Caco-2 (cell line): ENCODE measurements at regions not wholly inside any gene's neighbourhood (a gene's known extent, or its start where the extent isn't known, plus 50 kb on each side); places are given as distances from the start of the nearest gene placed in this dataset.
A peak's percentile ranks its signal among the peaks of the same experiment; 100 is the strongest.

Experiments used
- BruUV-seq: library from RNA; stranded (reverse); fragments of 400-500 nt; replicated peaks from 2 replicates; lab custom pipeline; 2021; lab: Mats Ljungman, UMichigan
- CTCF ChIA-PET: fragments of 300-600 bp; sonication (Branson Sonifier 250); formaldehyde crosslinking; loops from one replicate; lab custom pipeline; 2022; ENCODE audit warnings: antibody characterized with exemption; lab: Charles Lee
- POLR2A ChIA-PET: fragments of 300-600 bp; sonication (Branson Sonifier 250); formaldehyde crosslinking; loops from one replicate; lab custom pipeline; 2022; ENCODE audit warnings: antibody characterized with exemption; lab: Charles Lee
- DNase-seq, 2 experiments: peaks; one replicate each; pipeline versions ENCODE4 v3.0.0 to v3.0.0-alpha.2; 2020 to 2022
- H3K27me3 ChIP-seq: replicated peaks from 2 replicates; pipeline ENCODE4 v1.6.0; 2011; ENCODE audit warnings: low read length; ENCODE audit not compliant: control insufficient read depth, insufficient read depth
- H3K36me3 ChIP-seq: 2 replicates; pipeline ENCODE4 v1.5.1; 2011; ENCODE audit warnings: low read length; ENCODE audit not compliant: control insufficient read depth, insufficient read depth
- H3K4me1 ChIP-seq: fragments of 250-450 bp; sonication (Bioruptor Pico); 2 replicates; pipeline ENCODE4 v1.5.1; 2020; ENCODE audit warnings: mild to moderate bottlenecking
- H3K4me3 ChIP-seq: 2 replicates; pipeline ENCODE4 v1.5.1; 2011; ENCODE audit warnings: low read depth, mild to moderate bottlenecking, control low read depth, low read length
- H3K9me3 ChIP-seq: fragments of 250-450 bp; sonication (Bioruptor Pico); 2 replicates; pipeline ENCODE4 v1.5.1; 2020; ENCODE audit warnings: mild to moderate bottlenecking, moderate library complexity
- H3K27ac Mint-ChIP-seq: one replicate; pipeline ENCODE4 v1.8.0; 2022; ENCODE audit warnings: mixed read lengths; ENCODE audit not compliant: unreplicated experiment
- H3K27me3 Mint-ChIP-seq: one replicate; pipeline ENCODE4 v1.8.0; 2022; ENCODE audit warnings: mixed read lengths; ENCODE audit not compliant: insufficient read depth, unreplicated experiment
- H3K36me3 Mint-ChIP-seq: one replicate; pipeline ENCODE4 v1.8.0; 2022; ENCODE audit warnings: mild to moderate bottlenecking, mixed read lengths; ENCODE audit not compliant: insufficient read depth, unreplicated experiment
- H3K4me1 Mint-ChIP-seq: one replicate; pipeline ENCODE4 v1.8.0; 2022; ENCODE audit warnings: low read depth, mixed read lengths; ENCODE audit not compliant: unreplicated experiment
- H3K4me3 Mint-ChIP-seq: one replicate; pipeline ENCODE4 v1.8.0; 2022; ENCODE audit warnings: mild to moderate bottlenecking, moderate library complexity, mixed read lengths; ENCODE audit not compliant: unreplicated experiment
- H3K9me3 Mint-ChIP-seq: one replicate; pipeline ENCODE4 v1.8.0; 2022; ENCODE audit warnings: mixed read lengths; ENCODE audit not compliant: unreplicated experiment
- intact Hi-C: fragments of 100-400 bp; cut with micrococcal nuclease; formaldehyde crosslinking; loops from one replicate; pipeline ENCODE4 v1.10.0; 2022; ENCODE audit not compliant: unreplicated experiment
- TF ChIP-seq, protein P1 (sequence below), 2 experiments: fragments of 200-600 bp in 1 of 2; IDR thresholded peaks; 1 replicate in 1 of 2; 2 replicates in 1 of 2; pipeline versions ENCODE4 v1.5.1 to v1.8.0; 2011 to 2022; ENCODE audit warnings: antibody characterized with exemption in 1 of 2, control low read depth in 1 of 2, inconsistent platforms in 1 of 2, low read depth in 1 of 2, low read length in 1 of 2, mild to moderate bottlenecking in 1 of 2, moderate library complexity in 1 of 2; ENCODE audit not compliant: insufficient read depth in 1 of 2, severe bottlenecking in 1 of 2, unreplicated experiment in 1 of 2

DNA sequence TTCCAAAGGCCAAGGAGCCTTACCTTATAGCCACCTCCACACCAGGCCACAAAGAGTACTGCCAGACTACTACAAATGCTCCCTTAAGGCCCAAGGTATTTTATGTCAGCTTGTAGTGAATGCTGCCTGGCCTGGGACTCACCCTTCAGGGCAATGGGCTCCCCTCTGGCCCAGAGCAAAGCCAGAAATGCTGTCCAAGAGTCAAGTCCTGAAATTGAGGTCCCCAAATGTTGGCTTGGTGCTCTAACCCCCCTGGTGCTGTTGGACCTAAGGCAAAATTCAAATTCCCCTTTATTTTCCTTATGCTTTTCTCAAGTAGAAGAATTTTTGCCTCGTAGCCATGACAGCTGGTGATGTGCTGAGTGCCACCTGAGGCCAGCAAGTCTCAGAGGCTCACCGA lies 1354.3 kb upstream of the DIAPH2 start:
- no TSS peak for BruUV-seq
- no peaks in the 10 kb centered on the region for H3K9me3 Mint-ChIP-seq
- Histone ChIP-seq H3K27me3 (no peaks in the 10 kb centered on the region), H3K4me3 (no peak overlapping the region), H3K4me1 (no peaks in the 10 kb centered on the region), H3K9me3 (no peaks in the 10 kb centered on the region), H3K36me3 (no peaks in the 10 kb centered on the region)
- ChIA-PET POLR2A (no interaction called here), CTCF (no interaction called here)
- H3K36me3 Mint-ChIP-seq, result no peaks in the 10 kb centered on the region
- TF ChIP-seq, protein P1, sequence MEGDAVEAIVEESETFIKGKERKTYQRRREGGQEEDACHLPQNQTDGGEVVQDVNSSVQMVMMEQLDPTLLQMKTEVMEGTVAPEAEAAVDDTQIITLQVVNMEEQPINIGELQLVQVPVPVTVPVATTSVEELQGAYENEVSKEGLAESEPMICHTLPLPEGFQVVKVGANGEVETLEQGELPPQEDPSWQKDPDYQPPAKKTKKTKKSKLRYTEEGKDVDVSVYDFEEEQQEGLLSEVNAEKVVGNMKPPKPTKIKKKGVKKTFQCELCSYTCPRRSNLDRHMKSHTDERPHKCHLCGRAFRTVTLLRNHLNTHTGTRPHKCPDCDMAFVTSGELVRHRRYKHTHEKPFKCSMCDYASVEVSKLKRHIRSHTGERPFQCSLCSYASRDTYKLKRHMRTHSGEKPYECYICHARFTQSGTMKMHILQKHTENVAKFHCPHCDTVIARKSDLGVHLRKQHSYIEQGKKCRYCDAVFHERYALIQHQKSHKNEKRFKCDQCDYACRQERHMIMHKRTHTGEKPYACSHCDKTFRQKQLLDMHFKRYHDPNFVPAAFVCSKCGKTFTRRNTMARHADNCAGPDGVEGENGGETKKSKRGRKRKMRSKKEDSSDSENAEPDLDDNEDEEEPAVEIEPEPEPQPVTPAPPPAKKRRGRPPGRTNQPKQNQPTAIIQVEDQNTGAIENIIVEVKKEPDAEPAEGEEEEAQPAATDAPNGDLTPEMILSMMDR (IDR thresholded peaks at IDR 0.05; ENCODE audit: insufficient read depth in 1 of 2, low read depth in 1 of 2, low read length in 1 of 2, severe bottlenecking in 1 of 2, unreplicated experiment in 1 of 2), result no peak
- H3K4me1 Mint-ChIP-seq, result no peaks in the 10 kb centered on the region
- no peak overlapping the region for H3K27ac Mint-ChIP-seq
- intact Hi-C loops, result loop anchor here (10.0 kb wide), 1 partner anchor 495 kb away; no protein-coding TSS in a partner anchor
- no peak overlapping the region for H3K4me3 Mint-ChIP-seq
- no peaks in the 10 kb centered on the region for H3K27me3 Mint-ChIP-seq
- DNase-seq, result no peak

DNA sequence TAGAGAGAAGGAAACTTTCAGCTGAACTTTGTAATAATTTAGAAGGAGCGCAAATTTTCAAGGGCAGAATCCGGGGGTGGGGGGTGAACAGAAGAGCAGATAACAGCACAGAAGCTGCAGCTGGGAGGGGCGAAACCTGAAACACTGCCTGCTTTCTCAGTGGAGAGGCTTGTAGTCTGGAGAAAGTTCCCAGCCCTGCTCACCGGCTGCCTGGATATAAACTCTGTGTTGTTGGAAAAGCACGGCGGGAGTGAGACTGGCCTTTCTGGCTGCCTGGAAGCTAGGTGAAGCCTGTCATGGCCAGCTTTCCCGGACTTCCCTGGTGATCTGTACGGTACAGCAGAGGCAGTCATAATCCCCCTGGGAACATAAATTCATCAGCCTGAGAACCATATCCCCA lies 1352.1 kb upstream of the DIAPH2 start:
- H3K4me3 ChIP-seq, result no peak overlapping the region
- H3K4me1 ChIP-seq, result no peaks in the 10 kb centered on the region
- TF ChIP-seq, protein P1 (IDR thresholded peaks at IDR 0.05; ENCODE audit: insufficient read depth in 1 of 2, low read depth in 1 of 2, low read length in 1 of 2, severe bottlenecking in 1 of 2, unreplicated experiment in 1 of 2), result no peak
- H3K36me3 ChIP-seq, result no peaks in the 10 kb centered on the region
- Mint-ChIP-seq H3K27me3 (no peaks in the 10 kb centered on the region), H3K9me3 (no peaks in the 10 kb centered on the region), H3K27ac (no peak overlapping the region), H3K4me3 (no peak overlapping the region), H3K36me3 (no peaks in the 10 kb centered on the region), H3K4me1 (no peaks in the 10 kb centered on the region)
- DNase-seq, result no peak
- intact Hi-C loops, result loop anchor here (10.0 kb wide), 1 partner anchor 498 kb away; no protein-coding TSS in a partner anchor
- no peaks in the 10 kb centered on the region for H3K9me3 ChIP-seq
- BruUV-seq, result no TSS peak
- ChIA-PET CTCF (no interaction called here), POLR2A (no interaction called here)
- H3K27me3 ChIP-seq, result no peaks in the 10 kb centered on the region

DNA sequence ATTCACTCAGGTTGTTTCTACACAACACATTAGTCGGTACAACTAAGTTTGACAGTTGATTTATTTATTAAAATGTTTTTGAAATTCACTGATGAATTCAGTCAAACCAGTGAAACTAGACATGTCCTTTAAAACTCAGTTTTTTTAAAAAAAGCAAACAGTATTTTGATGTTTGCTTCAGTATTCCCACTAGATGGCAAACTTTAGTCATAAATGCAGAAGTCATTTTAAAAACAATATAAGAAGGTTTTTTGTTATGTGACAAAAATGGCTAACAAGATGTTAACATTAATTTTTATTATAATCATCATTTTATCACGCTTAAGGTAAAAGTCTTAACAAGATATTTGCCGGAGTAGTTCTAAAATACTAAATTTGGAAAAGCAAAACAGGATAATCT lies 1337.8 kb upstream of the DIAPH2 start:
- Histone ChIP-seq H3K27me3 (no peaks in the 10 kb centered on the region), H3K36me3 (no peaks in the 10 kb centered on the region), H3K9me3 (no peaks in the 10 kb centered on the region), H3K4me3 (no peak overlapping the region), H3K4me1 (no peaks in the 10 kb centered on the region)
- CTCF ChIA-PET, result no interaction called here
- Mint-ChIP-seq H3K9me3 (no peaks in the 10 kb centered on the region), H3K36me3 (no peaks in the 10 kb centered on the region), H3K27ac (no peak overlapping the region), H3K27me3 (peaks cover 2% of the 10 kb centered on the region), H3K4me3 (no peak overlapping the region), H3K4me1 (no peaks in the 10 kb centered on the region)
- TF ChIP-seq, protein P1 (IDR thresholded peaks at IDR 0.05; ENCODE audit: insufficient read depth in 1 of 2, low read depth in 1 of 2, low read length in 1 of 2, severe bottlenecking in 1 of 2, unreplicated experiment in 1 of 2), result peak in 1 of 2 experiments; percentile 13
- intact Hi-C loops, result loop anchor here (5.0 to 10.0 kb wide), 3 partner anchors 158 to 835 kb away; no protein-coding TSS in a partner anchor
- POLR2A ChIA-PET, result no interaction called here
- BruUV-seq, result no TSS peak
- no peak for DNase-seq
